Endothelial cell of umbilical vein (primary cell): ENCODE measurements at regions not wholly inside any gene's neighbourhood (a gene's known extent, or its start where the extent isn't known, plus 50 kb on each side); places are given as distances from the start of the nearest gene placed in this dataset.

Experiments used
- BruUV-seq: library from RNA; stranded (reverse); fragments of 400-500 nt; replicated peaks from 2 replicates; lab custom pipeline; 2021; lab: Mats Ljungman, UMichigan
- CTCF ChIA-PET: fragments of 300-600, 350-600 bp; sonication (Branson Sonifier 250); formaldehyde crosslinking; loops from one replicate; lab custom pipeline; 2021; ENCODE audit warnings: antibody characterized with exemption, inconsistent platforms; lab: Charles Lee
- POLR2A ChIA-PET: fragments of 300-600, 350-600 bp; sonication (Branson Sonifier 250); formaldehyde crosslinking; loops from one replicate; lab custom pipeline; 2021; ENCODE audit warnings: antibody characterized with exemption, inconsistent platforms; lab: Charles Lee
- DNase-seq: peaks from one replicate; pipeline ENCODE4 v3.0.0-alpha.2; 2011; ENCODE audit warnings: low read depth, low spot score
- FAIRE-seq: peaks from 2 replicates; lab custom pipeline; 2011; peaks lifted over from hg19 to GRCh38; lab: Jason Lieb, UNC
- H2AFZ ChIP-seq: 2 replicates; pipeline ENCODE4 v1.6.0; 2012; ENCODE audit warnings: low read depth, low read length, control low read depth, inconsistent platforms
- H3K27ac ChIP-seq: 2 replicates; pipeline ENCODE4 v1.5.1; 2011; ENCODE audit warnings: low read depth, mild to moderate bottlenecking, control low read depth, low read length, moderate library complexity; ENCODE audit not compliant: insufficient read depth
- H3K27me3 ChIP-seq, 2 experiments: 2 replicates each; pipeline versions ENCODE4 v1.6.0 to v1.6.1; 2011; ENCODE audit warnings: low read length in 2 of 2, mixed read lengths in 1 of 2; ENCODE audit not compliant: control insufficient read depth in 2 of 2, insufficient read depth in 2 of 2
- H3K36me3 ChIP-seq, 2 experiments: 2 replicates in 1 of 2; 3 replicates in 1 of 2; pipeline ENCODE4 v1.5.1; 2011; ENCODE audit warnings: low read length in 2 of 2, mild to moderate bottlenecking in 1 of 2, moderate library complexity in 1 of 2; ENCODE audit not compliant: control insufficient read depth in 2 of 2, insufficient read depth in 2 of 2; ENCODE audit errors: extremely low read depth in 1 of 2
- H3K4me1 ChIP-seq: 3 replicates; pipeline ENCODE4 v1.5.1; 2011; ENCODE audit warnings: mild to moderate bottlenecking, low read length; ENCODE audit not compliant: control insufficient read depth, insufficient read depth; ENCODE audit errors: extremely low read depth
- H3K4me2 ChIP-seq: 2 replicates; pipeline ENCODE4 v1.6.1; 2011; ENCODE audit warnings: low read length, control low read depth, mixed read lengths; ENCODE audit not compliant: insufficient read depth
- H3K4me3 ChIP-seq, 3 experiments: fragments of 200-600 bp in 1 of 3; sonication (generic), shearing (Covaris generic) in 1 of 3; replicated peaks in 1 of 3; 2 replicates each; pipeline ENCODE4 v1.5.1; 2011 to 2016; ENCODE audit warnings: control low read depth in 3 of 3, low read length in 3 of 3, mild to moderate bottlenecking in 2 of 3, inconsistent platforms in 1 of 3, low read depth in 1 of 3, moderate library complexity in 1 of 3; ENCODE audit not compliant: insufficient read depth in 1 of 3
- H3K79me2 ChIP-seq: 2 replicates; pipeline ENCODE4 v1.6.0; 2012; ENCODE audit warnings: low read length, inconsistent platforms; ENCODE audit not compliant: control insufficient read depth, insufficient read depth
- H3K9ac ChIP-seq: replicated peaks from 2 replicates; pipeline ENCODE3; 2011; ENCODE audit warnings: low read length, control low read depth; ENCODE audit not compliant: insufficient read depth; ENCODE audit errors: extremely low read depth
- H3K9me1 ChIP-seq: replicated peaks from 3 replicates; pipeline ENCODE4 v1.6.0; 2011; ENCODE audit warnings: mild to moderate bottlenecking, low read length; ENCODE audit not compliant: control insufficient read depth, insufficient read depth; ENCODE audit errors: extremely low read depth
- H3K9me3 ChIP-seq: replicated peaks from 2 replicates; pipeline ENCODE4 v1.5.1; 2012; ENCODE audit warnings: low read length, inconsistent platforms; ENCODE audit not compliant: control insufficient read depth, insufficient read depth
- H4K20me1 ChIP-seq: replicated peaks from 2 replicates; pipeline ENCODE3; 2011; ENCODE audit warnings: mild to moderate bottlenecking, low read length; ENCODE audit not compliant: control insufficient read depth, insufficient read depth; ENCODE audit errors: extremely low read depth
- FOS ChIP-seq: IDR thresholded peaks from 2 replicates; pipeline ENCODE4 v1.6.1; 2011; ENCODE audit warnings: mild to moderate bottlenecking, low read length, moderate library complexity, borderline replicate concordance; ENCODE audit not compliant: insufficient read depth
- JUN ChIP-seq: IDR thresholded peaks from 2 replicates; pipeline ENCODE4 v1.6.1; 2011; ENCODE audit warnings: borderline replicate concordance, low read depth; ENCODE audit not compliant: insufficient read length, insufficient read depth
- POLR2A ChIP-seq: IDR thresholded peaks from 2 replicates; pipeline ENCODE4 v1.6.1; 2012; ENCODE audit warnings: low read depth, mild to moderate bottlenecking, control low read depth, low read length
- POLR2AphosphoS5 ChIP-seq: IDR thresholded peaks from 2 replicates; pipeline ENCODE4 v1.6.1; 2012; ENCODE audit warnings: low read depth, mild to moderate bottlenecking, control low read depth, low read length, moderate library complexity; ENCODE audit not compliant: insufficient read depth
- dilution Hi-C: fragments of 300-500 bp; cut with MboI; formaldehyde crosslinking; loops from one replicate; pipeline ENCODE4 v1.15.0; 2019; ENCODE audit warnings: low sequenced_read_pairs; ENCODE audit not compliant: extremely low pct_ligation_motif_present
- intact Hi-C: fragments of 100-400 bp; cut with micrococcal nuclease; formaldehyde crosslinking; loops from one replicate; pipeline ENCODE4 v1.10.0; 2022

- FAIRE-seq (no peak), DNase-seq (no peak)
- Histone ChIP-seq H3K27me3 (no peaks in the 10 kb centered on the region), H3K36me3 (no peaks in the 10 kb centered on the region), H2AFZ (no peak overlapping the region), H4K20me1 (no peaks in the 10 kb centered on the region), H3K9me1 (no peaks in the 10 kb centered on the region), H3K4me2 (no peak overlapping the region), H3K4me1 (no peaks in the 10 kb centered on the region), H3K4me3 (no peak overlapping the region), H3K27ac (no peak overlapping the region), H3K9me3 (no peaks in the 10 kb centered on the region), H3K9ac (no peak overlapping the region), H3K79me2 (no peaks in the 10 kb centered on the region)
- dilution Hi-C loops = no loop called here
- intact Hi-C loops = no loop called here
- ChIA-PET CTCF (no interaction called here), POLR2A (no interaction called here)
- no TSS peak for BruUV-seq
- TF ChIP-seq JUN (no peak), POLR2AphosphoS5 (no peak), FOS (no peak)
Measured at GRCh38 chr9:115766370-115766955, 387.1 kb upstream of the PAPPA start.

- Histone ChIP-seq H3K36me3 (no peaks in the 10 kb centered on the region), H3K9me1 (no peaks in the 10 kb centered on the region), H3K27me3 (no peaks in the 10 kb centered on the region), H3K4me1 (no peaks in the 10 kb centered on the region), H3K4me2 (no peak overlapping the region), H3K9ac (no peak overlapping the region), H3K9me3 (peaks cover 2% of the 10 kb centered on the region), H3K4me3 (no peak overlapping the region), H3K79me2 (no peaks in the 10 kb centered on the region), H3K27ac (no peak overlapping the region), H2AFZ (no peak overlapping the region), H4K20me1 (no peaks in the 10 kb centered on the region)
- TF ChIP-seq POLR2A = no peak
- POLR2A ChIA-PET = no interaction called here
- intact Hi-C loops (no loop called here), dilution Hi-C loops (no loop called here)
- CTCF ChIA-PET = no interaction called here
- FAIRE-seq (no peak), DNase-seq (no peak)
- no TSS peak for BruUV-seq
Measured at GRCh38 chr9:115770521-115770920, 383.1 kb upstream of the PAPPA start.
